Liver (tissue), 3 donors: ENCODE measurements at regions not wholly inside any gene's neighbourhood (a gene's known extent, or its start where the extent isn't known, plus 50 kb on each side); places are given as distances from the start of the nearest gene placed in this dataset.

ENCODE experiments used
- CTCF ChIP-seq: fragments of 150-350 bp; IDR thresholded peaks from 2 replicates; pipeline ENCODE4 v1.5.1; 2017; ENCODE audit warnings: improper control_type of control experiment, low read depth, low read length; ENCODE audit not compliant: missing input control
- EGR1 ChIP-seq, 2 donors: IDR thresholded peaks; 2 replicates each; pipeline ENCODE4 v1.6.1; 2016 to 2018; ENCODE audit warnings: antibody characterized with exemption in 2 of 2, low read depth in 2 of 2
- FOXA2 ChIP-seq: IDR thresholded peaks from 2 replicates; pipeline ENCODE4 v1.6.1; 2016; ENCODE audit warnings: antibody characterized with exemption
- GABPA ChIP-seq, 2 donors: IDR thresholded peaks in 1 of 2; conservative IDR thresholded peaks in 1 of 2; 2 replicates each; pipeline ENCODE4 v1.6.1; 2016; ENCODE audit warnings: antibody characterized with exemption in 2 of 2, mild to moderate bottlenecking in 1 of 2, moderate library complexity in 1 of 2
- JUND ChIP-seq, 2 donors: IDR thresholded peaks; 2 replicates each; pipeline ENCODE4 v1.6.1; 2016; ENCODE audit warnings: antibody characterized with exemption in 2 of 2
- REST ChIP-seq: IDR thresholded peaks from 2 replicates; pipeline ENCODE4 v1.6.1; 2016; ENCODE audit warnings: antibody characterized with exemption, mild to moderate bottlenecking
- RXRA ChIP-seq, 2 donors: IDR thresholded peaks; 2 replicates each; pipeline ENCODE4 v1.6.1; 2017 to 2018; ENCODE audit warnings: antibody characterized with exemption in 2 of 2, mild to moderate bottlenecking in 1 of 2
- TAF1 ChIP-seq: conservative IDR thresholded peaks from 2 replicates; pipeline ENCODE4 v1.6.1; 2016; ENCODE audit warnings: antibody characterized with exemption, mild to moderate bottlenecking
- YY1 ChIP-seq: IDR thresholded peaks from 2 replicates; pipeline ENCODE4 v1.6.1; 2016; ENCODE audit warnings: antibody characterized with exemption, mild to moderate bottlenecking
- TF ChIP-seq, protein P1 (sequence below): IDR thresholded peaks from 2 replicates; pipeline ENCODE4 v1.6.1; 2016; ENCODE audit warnings: antibody characterized with exemption
- TF ChIP-seq, protein P2 (sequence below): IDR thresholded peaks from 2 replicates; pipeline ENCODE4 v1.6.1; 2016; ENCODE audit warnings: antibody characterized with exemption
- donor health status: healthy.
- donor health status: healthy.

- TF ChIP-seq CTCF: no peak
- TF ChIP-seq TAF1: no peak
- TF ChIP-seq, protein P1, sequence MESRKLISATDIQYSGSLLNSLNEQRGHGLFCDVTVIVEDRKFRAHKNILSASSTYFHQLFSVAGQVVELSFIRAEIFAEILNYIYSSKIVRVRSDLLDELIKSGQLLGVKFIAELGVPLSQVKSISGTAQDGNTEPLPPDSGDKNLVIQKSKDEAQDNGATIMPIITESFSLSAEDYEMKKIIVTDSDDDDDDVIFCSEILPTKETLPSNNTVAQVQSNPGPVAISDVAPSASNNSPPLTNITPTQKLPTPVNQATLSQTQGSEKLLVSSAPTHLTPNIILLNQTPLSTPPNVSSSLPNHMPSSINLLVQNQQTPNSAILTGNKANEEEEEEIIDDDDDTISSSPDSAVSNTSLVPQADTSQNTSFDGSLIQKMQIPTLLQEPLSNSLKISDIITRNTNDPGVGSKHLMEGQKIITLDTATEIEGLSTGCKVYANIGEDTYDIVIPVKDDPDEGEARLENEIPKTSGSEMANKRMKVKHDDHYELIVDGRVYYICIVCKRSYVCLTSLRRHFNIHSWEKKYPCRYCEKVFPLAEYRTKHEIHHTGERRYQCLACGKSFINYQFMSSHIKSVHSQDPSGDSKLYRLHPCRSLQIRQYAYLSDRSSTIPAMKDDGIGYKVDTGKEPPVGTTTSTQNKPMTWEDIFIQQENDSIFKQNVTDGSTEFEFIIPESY: peak; percentile 65
- no peak for TF ChIP-seq REST
- TF ChIP-seq EGR1 (IDR thresholded peaks at IDR 0.05; ENCODE audit: low read depth in 2 of 2): peak in 1 of 2 donors; percentile 15
- no peak for TF ChIP-seq GABPA (IDR thresholded peaks at IDR 0.05 in 1 of 2, conservative IDR thresholded peaks at IDR 0.05 in 1 of 2)
- TF ChIP-seq, protein P2, sequence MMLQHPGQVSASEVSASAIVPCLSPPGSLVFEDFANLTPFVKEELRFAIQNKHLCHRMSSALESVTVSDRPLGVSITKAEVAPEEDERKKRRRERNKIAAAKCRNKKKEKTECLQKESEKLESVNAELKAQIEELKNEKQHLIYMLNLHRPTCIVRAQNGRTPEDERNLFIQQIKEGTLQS: peak; percentile 48
- peak; percentile 94 for TF ChIP-seq YY1
- peak in 1 of 2 donors; percentile 53 for TF ChIP-seq JUND (IDR thresholded peaks at IDR 0.05)
- TF ChIP-seq RXRA (IDR thresholded peaks at IDR 0.05): peak; percentile 82 to 83
- TF ChIP-seq FOXA2: no peak
Measured at GRCh38 chr2:31664949-31665724, 84.4 kb upstream of the SRD5A2 start.
